ENCODE measurements at regions not wholly inside any gene's neighbourhood (a gene's known extent, or its start where the extent isn't known, plus 50 kb on each side); places are given as distances from the start of the nearest gene placed in this dataset.

- DNase-seq (ENCODE audit: low read depth) = no peak
- Histone ChIP-seq H3K4me1 (ENCODE audit: control insufficient read depth, insufficient read depth, low read length) (no peaks in the 10 kb centered on the region), H3K9me3 (ENCODE audit: control insufficient read depth, low read length) (peaks cover 3% of the 10 kb centered on the region), H3K9ac (ENCODE audit: low read length) (no peak overlapping the region), H3K4me3 (ENCODE audit: low read length) (no peak overlapping the region), H3K36me3 (ENCODE audit: control insufficient read depth, insufficient read depth, low read length, severe bottlenecking) (no peaks in the 10 kb centered on the region), H3K27me3 (replicated peaks; ENCODE audit: control insufficient read depth, insufficient read depth, low read length) (no peaks in the 10 kb centered on the region)
These were observed 467.4 kb downstream of the EPHA5 start for GRCh38 chr4:65202853-65203236.

- H3K27me3 ChIP-seq (replicated peaks; ENCODE audit: control insufficient read depth, insufficient read depth, low read length) = no peaks in the 10 kb centered on the region
- no peak overlapping the region for H3K4me3 ChIP-seq (ENCODE audit: low read length)
- H3K36me3 ChIP-seq (ENCODE audit: control insufficient read depth, insufficient read depth, low read length, severe bottlenecking) = no peaks in the 10 kb centered on the region
These were observed 468.0 kb downstream of the EPHA5 start for GRCh38 chr4:65202165-65202852.

GRCh38 chr4:65195666-65196065 is 474.6 kb downstream of the EPHA5 start:
- Histone ChIP-seq H3K9ac (ENCODE audit: low read length) (no peak overlapping the region), H3K4me1 (ENCODE audit: control insufficient read depth, insufficient read depth, low read length) (no peaks in the 10 kb centered on the region), H3K4me3 (ENCODE audit: low read length) (no peak overlapping the region), H3K36me3 (ENCODE audit: control insufficient read depth, insufficient read depth, low read length, severe bottlenecking) (no peaks in the 10 kb centered on the region), H3K9me3 (ENCODE audit: control insufficient read depth, low read length) (no peaks in the 10 kb centered on the region), H3K27me3 (replicated peaks; ENCODE audit: control insufficient read depth, insufficient read depth, low read length) (no peaks in the 10 kb centered on the region)
- DNase-seq (ENCODE audit: low read depth) = no peak

More at GRCh38 chr4:65202165-65202852, 468.0 kb downstream of the EPHA5 start:
- Histone ChIP-seq H3K4me1 (ENCODE audit: control insufficient read depth, insufficient read depth, low read length) (no peaks in the 10 kb centered on the region), H3K9ac (ENCODE audit: low read length) (no peak overlapping the region), H3K9me3 (ENCODE audit: control insufficient read depth, low read length) (peaks cover 3% of the 10 kb centered on the region)
- no peak for DNase-seq (ENCODE audit: low read depth)

- Histone ChIP-seq H3K9me3 (ENCODE audit: control insufficient read depth, low read length) (no peaks in the 10 kb centered on the region), H3K4me3 (ENCODE audit: low read length) (no peak overlapping the region), H3K27me3 (replicated peaks; ENCODE audit: control insufficient read depth, insufficient read depth, low read length) (no peaks in the 10 kb centered on the region), H3K4me1 (ENCODE audit: control insufficient read depth, insufficient read depth, low read length) (no peaks in the 10 kb centered on the region), H3K36me3 (ENCODE audit: control insufficient read depth, insufficient read depth, low read length, severe bottlenecking) (no peaks in the 10 kb centered on the region), H3K9ac (ENCODE audit: low read length) (no peak overlapping the region)
- DNase-seq (ENCODE audit: low read depth) = no peak
These were observed 475.3 kb downstream of the EPHA5 start for GRCh38 chr4:65195002-65195401.

GRCh38 chr4:65193985-65194384 is 476.3 kb downstream of the EPHA5 start:
- DNase-seq (ENCODE audit: low read depth) = no peak
- Histone ChIP-seq H3K4me1 (ENCODE audit: control insufficient read depth, insufficient read depth, low read length) (no peaks in the 10 kb centered on the region), H3K4me3 (ENCODE audit: low read length) (no peak overlapping the region), H3K27me3 (replicated peaks; ENCODE audit: control insufficient read depth, insufficient read depth, low read length) (no peaks in the 10 kb centered on the region), H3K9me3 (ENCODE audit: control insufficient read depth, low read length) (no peaks in the 10 kb centered on the region), H3K36me3 (ENCODE audit: control insufficient read depth, insufficient read depth, low read length, severe bottlenecking) (no peaks in the 10 kb centered on the region), H3K9ac (ENCODE audit: low read length) (no peak overlapping the region)

- no peaks in the 10 kb centered on the region for H3K27me3 ChIP-seq (replicated peaks; ENCODE audit: control insufficient read depth, insufficient read depth, low read length)
- no peak for DNase-seq (ENCODE audit: low read depth)
- H3K4me3 ChIP-seq (ENCODE audit: low read length) = no peak overlapping the region
- no peaks in the 10 kb centered on the region for H3K36me3 ChIP-seq (ENCODE audit: control insufficient read depth, insufficient read depth, low read length, severe bottlenecking)
- H3K9me3 ChIP-seq (ENCODE audit: control insufficient read depth, low read length) = no peaks in the 10 kb centered on the region
- H3K9ac ChIP-seq (ENCODE audit: low read length) = no peak overlapping the region
- no peaks in the 10 kb centered on the region for H3K4me1 ChIP-seq (ENCODE audit: control insufficient read depth, insufficient read depth, low read length)
These were observed 479.5 kb downstream of the EPHA5 start for GRCh38 chr4:65190780-65191179.

GRCh38 chr4:65175585-65175984 is 494.7 kb downstream of the EPHA5 start:
- no peak for DNase-seq (ENCODE audit: low read depth)
- Histone ChIP-seq H3K9ac (ENCODE audit: low read length) (no peak overlapping the region), H3K4me1 (ENCODE audit: control insufficient read depth, insufficient read depth, low read length) (no peaks in the 10 kb centered on the region), H3K9me3 (ENCODE audit: control insufficient read depth, low read length) (no peaks in the 10 kb centered on the region), H3K36me3 (ENCODE audit: control insufficient read depth, insufficient read depth, low read length, severe bottlenecking) (no peaks in the 10 kb centered on the region), H3K27me3 (replicated peaks; ENCODE audit: control insufficient read depth, insufficient read depth, low read length) (no peaks in the 10 kb centered on the region), H3K4me3 (ENCODE audit: low read length) (no peak overlapping the region)

- no peaks in the 10 kb centered on the region for H3K9me3 ChIP-seq (ENCODE audit: control insufficient read depth, low read length)
- no peaks in the 10 kb centered on the region for H3K4me1 ChIP-seq (ENCODE audit: control insufficient read depth, insufficient read depth, low read length)
- no peak overlapping the region for H3K9ac ChIP-seq (ENCODE audit: low read length)
- no peak overlapping the region for H3K4me3 ChIP-seq (ENCODE audit: low read length)
- H3K27me3 ChIP-seq (replicated peaks; ENCODE audit: control insufficient read depth, insufficient read depth, low read length) = no peaks in the 10 kb centered on the region
- no peaks in the 10 kb centered on the region for H3K36me3 ChIP-seq (ENCODE audit: control insufficient read depth, insufficient read depth, low read length, severe bottlenecking)
- DNase-seq (ENCODE audit: low read depth) = peak; percentile 2
These were observed 499.3 kb downstream of the EPHA5 start for GRCh38 chr4:65170768-65171514.

GRCh38 chr4:65167719-65168118 is 502.6 kb downstream of the EPHA5 start:
- H3K9ac ChIP-seq (ENCODE audit: low read length) = no peak overlapping the region
- no peaks in the 10 kb centered on the region for H3K36me3 ChIP-seq (ENCODE audit: control insufficient read depth, insufficient read depth, low read length, severe bottlenecking)
- H3K9me3 ChIP-seq (ENCODE audit: control insufficient read depth, low read length) = no peaks in the 10 kb centered on the region
- no peak overlapping the region for H3K4me3 ChIP-seq (ENCODE audit: low read length)
- no peak for DNase-seq (ENCODE audit: low read depth)
- no peaks in the 10 kb centered on the region for H3K4me1 ChIP-seq (ENCODE audit: control insufficient read depth, insufficient read depth, low read length)
- H3K27me3 ChIP-seq (replicated peaks; ENCODE audit: control insufficient read depth, insufficient read depth, low read length) = no peaks in the 10 kb centered on the region

- Histone ChIP-seq H3K9me3 (ENCODE audit: control insufficient read depth, low read length) (no peaks in the 10 kb centered on the region), H3K4me3 (ENCODE audit: low read length) (no peak overlapping the region), H3K9ac (ENCODE audit: low read length) (no peak overlapping the region), H3K27me3 (replicated peaks; ENCODE audit: control insufficient read depth, insufficient read depth, low read length) (no peaks in the 10 kb centered on the region), H3K36me3 (ENCODE audit: control insufficient read depth, insufficient read depth, low read length, severe bottlenecking) (no peaks in the 10 kb centered on the region), H3K4me1 (ENCODE audit: control insufficient read depth, insufficient read depth, low read length) (no peaks in the 10 kb centered on the region)
- DNase-seq (ENCODE audit: low read depth) = no peak
These were observed 518.1 kb downstream of the EPHA5 start for GRCh38 chr4:65152205-65152604.

- DNase-seq (ENCODE audit: low read depth) = no peak
- no peak overlapping the region for H3K9ac ChIP-seq (ENCODE audit: low read length)
- H3K36me3 ChIP-seq (ENCODE audit: control insufficient read depth, insufficient read depth, low read length, severe bottlenecking) = no peaks in the 10 kb centered on the region
- no peaks in the 10 kb centered on the region for H3K4me1 ChIP-seq (ENCODE audit: control insufficient read depth, insufficient read depth, low read length)
- no peak overlapping the region for H3K4me3 ChIP-seq (ENCODE audit: low read length)
- H3K9me3 ChIP-seq (ENCODE audit: control insufficient read depth, low read length) = peaks cover 3% of the 10 kb centered on the region
- H3K27me3 ChIP-seq (replicated peaks; ENCODE audit: control insufficient read depth, insufficient read depth, low read length) = no peaks in the 10 kb centered on the region
These were observed 530.3 kb downstream of the EPHA5 start for GRCh38 chr4:65139998-65140397.

All from adipocyte (in vitro differentiated cells).